IPS-18a (cell line): ENCODE measurements at regions not wholly inside any gene's neighbourhood (a gene's known extent, or its start where the extent isn't known, plus 50 kb on each side); places are given as distances from the start of the nearest gene placed in this dataset.
"Not testable (repeated sequence)": the region's sequence is repeated elsewhere in the genome, so short reads cannot be mapped to it uniquely, and the experiment has no call there.

Source experiments
- H3K27ac ChIP-seq: one replicate; pipeline ENCODE4 v1.5.1; 2013; ENCODE audit warnings: low read length
- H3K27me3 ChIP-seq: one replicate; pipeline ENCODE4 v1.6.1; 2013; ENCODE audit warnings: mild to moderate bottlenecking, low read length; ENCODE audit not compliant: control insufficient read depth, insufficient read depth
- H3K36me3 ChIP-seq: one replicate; pipeline ENCODE4 v1.6.1; 2013; ENCODE audit warnings: low read depth, low read length; ENCODE audit not compliant: control insufficient read depth
- H3K4me1 ChIP-seq: one replicate; pipeline ENCODE4 v1.6.1; 2013; ENCODE audit warnings: low read depth, low read length; ENCODE audit not compliant: control insufficient read depth
- H3K4me3 ChIP-seq: one replicate; pipeline ENCODE4 v1.5.1; 2013; ENCODE audit warnings: low read length
- H3K9ac ChIP-seq: one replicate; pipeline ENCODE4 v1.6.1; 2013; ENCODE audit warnings: mild to moderate bottlenecking, low read length, moderate library complexity
- H3K9me3 ChIP-seq: one replicate; pipeline ENCODE4 v1.6.1; 2013; ENCODE audit warnings: low read depth, low read length; ENCODE audit not compliant: control insufficient read depth

- no peak overlapping the region for H3K4me3 ChIP-seq
- no peak overlapping the region for H3K27ac ChIP-seq
- H3K9ac ChIP-seq, result no peak overlapping the region
- H3K27me3 ChIP-seq, result no peaks in the 10 kb centered on the region
- H3K36me3 ChIP-seq, result no peaks in the 10 kb centered on the region
- H3K4me1 ChIP-seq, result no peaks in the 10 kb centered on the region
- no peaks in the 10 kb centered on the region for H3K9me3 ChIP-seq
Measured at GRCh38 chr14:28820677-28821076, 54.1 kb downstream of the FOXG1 start.

GRCh38 chr14:28821993-28822392 is 55.4 kb downstream of the FOXG1 start:
- Histone ChIP-seq H3K27ac (no peak overlapping the region), H3K4me3 (no peak overlapping the region), H3K9ac (no peak overlapping the region), H3K4me1 (no peaks in the 10 kb centered on the region), H3K9me3 (no peaks in the 10 kb centered on the region), H3K36me3 (no peaks in the 10 kb centered on the region), H3K27me3 (no peaks in the 10 kb centered on the region)

GRCh38 chr14:28823245-28823644 is 56.7 kb downstream of the FOXG1 start:
- Histone ChIP-seq H3K4me1 (no peaks in the 10 kb centered on the region), H3K4me3 (no peak overlapping the region), H3K9me3 (no peaks in the 10 kb centered on the region), H3K9ac (no peak overlapping the region), H3K36me3 (no peaks in the 10 kb centered on the region), H3K27me3 (no peaks in the 10 kb centered on the region), H3K27ac (no peak overlapping the region)

GRCh38 chr14:28830115-28830534 is 63.5 kb downstream of the FOXG1 start:
- H3K36me3 ChIP-seq, result no peaks in the 10 kb centered on the region
- no peak overlapping the region for H3K27ac ChIP-seq
- no peaks in the 10 kb centered on the region for H3K4me1 ChIP-seq
- no peaks in the 10 kb centered on the region for H3K9me3 ChIP-seq
- no peak overlapping the region for H3K4me3 ChIP-seq
- H3K9ac ChIP-seq, result no peak overlapping the region
- H3K27me3 ChIP-seq, result no peaks in the 10 kb centered on the region

GRCh38 chr14:28831126-28831525 is 64.5 kb downstream of the FOXG1 start:
- Histone ChIP-seq H3K4me1 (no peaks in the 10 kb centered on the region), H3K36me3 (no peaks in the 10 kb centered on the region), H3K4me3 (no peak overlapping the region), H3K9ac (no peak overlapping the region), H3K27me3 (no peaks in the 10 kb centered on the region), H3K9me3 (no peaks in the 10 kb centered on the region), H3K27ac (no peak overlapping the region)

GRCh38 chr14:28842569-28842968 is 76.0 kb downstream of the FOXG1 start:
- not testable (repeated sequence) for H3K4me3 ChIP-seq, H3K9me3 ChIP-seq, H3K36me3 ChIP-seq, H3K27ac ChIP-seq, H3K4me1 ChIP-seq, H3K27me3 ChIP-seq, H3K9ac ChIP-seq

- no peak overlapping the region for H3K27ac ChIP-seq
- H3K36me3 ChIP-seq, result no peaks in the 10 kb centered on the region
- no peaks in the 10 kb centered on the region for H3K9me3 ChIP-seq
- H3K4me1 ChIP-seq, result no peaks in the 10 kb centered on the region
- H3K9ac ChIP-seq, result no peak overlapping the region
- H3K27me3 ChIP-seq, result no peaks in the 10 kb centered on the region
- no peak overlapping the region for H3K4me3 ChIP-seq
Measured at GRCh38 chr14:28867571-28867970, 101.0 kb downstream of the FOXG1 start.

- Histone ChIP-seq H3K4me1 (no peaks in the 10 kb centered on the region), H3K4me3 (no peak overlapping the region), H3K27me3 (no peaks in the 10 kb centered on the region), H3K9me3 (no peaks in the 10 kb centered on the region), H3K27ac (no peak overlapping the region), H3K36me3 (no peaks in the 10 kb centered on the region), H3K9ac (no peak overlapping the region)
Measured at GRCh38 chr14:28870033-28870564, 103.5 kb downstream of the FOXG1 start.

GRCh38 chr14:28875934-28876571 is 109.5 kb downstream of the FOXG1 start:
- no peaks in the 10 kb centered on the region for H3K27me3 ChIP-seq
- H3K36me3 ChIP-seq, result no peaks in the 10 kb centered on the region
- H3K9me3 ChIP-seq, result no peaks in the 10 kb centered on the region
- H3K4me3 ChIP-seq, result no peak overlapping the region
- no peak overlapping the region for H3K9ac ChIP-seq
- H3K4me1 ChIP-seq, result peaks cover 14% of the 10 kb centered on the region
- no peak overlapping the region for H3K27ac ChIP-seq

GRCh38 chr14:28876572-28876945 is 110.0 kb downstream of the FOXG1 start:
- Histone ChIP-seq H3K36me3 (no peaks in the 10 kb centered on the region), H3K9ac (no peak overlapping the region), H3K4me3 (no peak overlapping the region), H3K9me3 (no peaks in the 10 kb centered on the region), H3K4me1 (peaks cover 14% of the 10 kb centered on the region), H3K27ac (no peak overlapping the region), H3K27me3 (no peaks in the 10 kb centered on the region)

- Histone ChIP-seq H3K4me3 (no peak overlapping the region), H3K27ac (no peak overlapping the region), H3K36me3 (no peaks in the 10 kb centered on the region), H3K9ac (no peak overlapping the region), H3K4me1 (peaks cover 14% of the 10 kb centered on the region), H3K9me3 (no peaks in the 10 kb centered on the region), H3K27me3 (no peaks in the 10 kb centered on the region)
Measured at GRCh38 chr14:28877923-28878322, 111.3 kb downstream of the FOXG1 start.

GRCh38 chr14:28879573-28879996 is 113.0 kb downstream of the FOXG1 start:
- Histone ChIP-seq H3K27me3 (no peaks in the 10 kb centered on the region), H3K4me1 (peaks cover 14% of the 10 kb centered on the region), H3K9ac (no peak overlapping the region), H3K27ac (peak overlapping the region; percentile 13), H3K36me3 (no peaks in the 10 kb centered on the region), H3K4me3 (no peak overlapping the region), H3K9me3 (no peaks in the 10 kb centered on the region)
